HG03378 (cell line): ENCODE measurements at regions not wholly inside any gene's neighbourhood (a gene's known extent, or its start where the extent isn't known, plus 50 kb on each side); places are given as distances from the start of the nearest gene placed in this dataset.
"Not testable (repeated sequence)": the region's sequence is repeated elsewhere in the genome, so short reads cannot be mapped to it uniquely, and the experiment has no call there.

ENCODE experiments used
- ATAC-seq: cut with Tn5 transposase; IDR thresholded peaks from one replicate; pipeline ENCODE4 v1.9.1; 2021; ENCODE audit warnings: mild to moderate bottlenecking, moderate library complexity; ENCODE audit not compliant: unreplicated experiment

- ATAC-seq, result no peak
Measured at GRCh38 chr9:80507611-80508010, 935.8 kb downstream of the TLE4 start.

GRCh38 chr9:80504601-80505230 is 933.0 kb downstream of the TLE4 start:
- no peak for ATAC-seq

GRCh38 chr9:80503671-80504281 is 932.0 kb downstream of the TLE4 start:
- no peak for ATAC-seq

GRCh38 chr9:80502306-80502705 is 930.5 kb downstream of the TLE4 start:
- ATAC-seq, result no peak

GRCh38 chr9:80501635-80502034 is 929.9 kb downstream of the TLE4 start:
- no peak for ATAC-seq

- ATAC-seq, result no peak
Measured at GRCh38 chr9:80500300-80500699, 928.5 kb downstream of the TLE4 start.

- no peak for ATAC-seq
Measured at GRCh38 chr9:80498001-80498555, 926.3 kb downstream of the TLE4 start.

GRCh38 chr9:80496901-80497556 is 925.3 kb downstream of the TLE4 start:
- ATAC-seq, result no peak

- no peak for ATAC-seq
Measured at GRCh38 chr9:80493258-80493657, 921.5 kb downstream of the TLE4 start.

- ATAC-seq, result no peak
Measured at GRCh38 chr9:80492221-80492620, 920.5 kb downstream of the TLE4 start.

- no peak for ATAC-seq
Measured at GRCh38 chr9:80491086-80491696, 919.4 kb downstream of the TLE4 start.

- no peak for ATAC-seq
Measured at GRCh38 chr9:80489329-80489728, 917.6 kb downstream of the TLE4 start.

- no peak for ATAC-seq
Measured at GRCh38 chr9:80485420-80486250, 913.9 kb downstream of the TLE4 start.

- ATAC-seq, result not testable (repeated sequence)
Measured at GRCh38 chr9:80482251-80482650, 910.5 kb downstream of the TLE4 start.

- no peak for ATAC-seq
Measured at GRCh38 chr9:80467632-80468031, 895.9 kb downstream of the TLE4 start.

GRCh38 chr9:80465556-80465955 is 893.8 kb downstream of the TLE4 start:
- no peak for ATAC-seq

GRCh38 chr9:80449513-80449912 is 877.7 kb downstream of the TLE4 start:
- ATAC-seq, result no peak

- ATAC-seq, result no peak
Measured at GRCh38 chr9:80448996-80449395, 877.2 kb downstream of the TLE4 start.

GRCh38 chr9:80447876-80448275 is 876.1 kb downstream of the TLE4 start:
- no peak for ATAC-seq

GRCh38 chr9:80440724-80441123 is 869.0 kb downstream of the TLE4 start:
- no peak for ATAC-seq

- ATAC-seq, result no peak
Measured at GRCh38 chr9:80437825-80438224, 866.1 kb downstream of the TLE4 start.
